ENCODE measurements at regions not wholly inside any gene's neighbourhood (a gene's known extent, or its start where the extent isn't known, plus 50 kb on each side); places are given as distances from the start of the nearest gene placed in this dataset.
A peak's percentile ranks its signal among the peaks of the same experiment; 100 is the strongest.
"Not testable (repeated sequence)": the region's sequence is repeated elsewhere in the genome, so short reads cannot be mapped to it uniquely, and the experiment has no call there.

- TF ChIP-seq POLR2AphosphoS5 (IDR thresholded peaks at IDR 0.05): peak in 1 of 4 donors; percentile 35
- H3K36me3 ChIP-seq; H3K27me3 ChIP-seq; H3K9me3 ChIP-seq; intact Hi-C loops (cut with DNase I); H3K4me1 ChIP-seq; H3K4me3 ChIP-seq: not testable (repeated sequence)
- DNase-seq: peak; percentile 89
- WGBS, 2 donors: 60 to 67% methylated on average over 4 to 7 of the region's 7 CpGs
- peak overlapping the region in 3 of 4 donors; percentile 42 to 53 (median 50) for H3K27ac ChIP-seq
Observed at GRCh38 chr12:131268123-131268522, 314.4 kb downstream of the ADGRD1 start.

- H3K36me3 ChIP-seq, H3K9me3 ChIP-seq: not testable (repeated sequence)
Observed at GRCh38 chr12:131268571-131268970, 314.9 kb downstream of the ADGRD1 start.

GRCh38 chr12:131269551-131269950 is 315.8 kb downstream of the ADGRD1 start:
- no peak for TF ChIP-seq EP300 (IDR thresholded peaks at IDR 0.05)
- TF ChIP-seq, protein P1, sequence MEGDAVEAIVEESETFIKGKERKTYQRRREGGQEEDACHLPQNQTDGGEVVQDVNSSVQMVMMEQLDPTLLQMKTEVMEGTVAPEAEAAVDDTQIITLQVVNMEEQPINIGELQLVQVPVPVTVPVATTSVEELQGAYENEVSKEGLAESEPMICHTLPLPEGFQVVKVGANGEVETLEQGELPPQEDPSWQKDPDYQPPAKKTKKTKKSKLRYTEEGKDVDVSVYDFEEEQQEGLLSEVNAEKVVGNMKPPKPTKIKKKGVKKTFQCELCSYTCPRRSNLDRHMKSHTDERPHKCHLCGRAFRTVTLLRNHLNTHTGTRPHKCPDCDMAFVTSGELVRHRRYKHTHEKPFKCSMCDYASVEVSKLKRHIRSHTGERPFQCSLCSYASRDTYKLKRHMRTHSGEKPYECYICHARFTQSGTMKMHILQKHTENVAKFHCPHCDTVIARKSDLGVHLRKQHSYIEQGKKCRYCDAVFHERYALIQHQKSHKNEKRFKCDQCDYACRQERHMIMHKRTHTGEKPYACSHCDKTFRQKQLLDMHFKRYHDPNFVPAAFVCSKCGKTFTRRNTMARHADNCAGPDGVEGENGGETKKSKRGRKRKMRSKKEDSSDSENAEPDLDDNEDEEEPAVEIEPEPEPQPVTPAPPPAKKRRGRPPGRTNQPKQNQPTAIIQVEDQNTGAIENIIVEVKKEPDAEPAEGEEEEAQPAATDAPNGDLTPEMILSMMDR (IDR thresholded peaks at IDR 0.05): no peak

More at GRCh38 chr12:131268571-131268970, 314.9 kb downstream of the ADGRD1 start:
- DNase-seq; intact Hi-C loops (cut with DNase I); H3K4me1 ChIP-seq; H3K4me3 ChIP-seq; H3K27me3 ChIP-seq: not testable (repeated sequence)
- H3K27ac ChIP-seq: peak overlapping the region in 1 of 4 donors; percentile 42
- 75 to 85% methylated on average over 3 to 4 of the region's 4 CpGs for WGBS, 2 donors

GRCh38 chr12:131269977-131270376 is 316.3 kb downstream of the ADGRD1 start:
- H3K27me3 ChIP-seq; H3K27ac ChIP-seq; DNase-seq; H3K9me3 ChIP-seq; intact Hi-C loops (cut with DNase I); H3K4me3 ChIP-seq; H3K4me1 ChIP-seq; H3K36me3 ChIP-seq: not testable (repeated sequence)
- 90% methylated on average over 4 of the region's 4 CpGs for WGBS, 2 donors

More at GRCh38 chr12:131269551-131269950, 315.8 kb downstream of the ADGRD1 start:
- Histone ChIP-seq H3K36me3 (no peaks in the 10 kb centered on the region), H3K4me3 (no peak overlapping the region), H3K27ac (no peak overlapping the region), H3K27me3 (no peaks in the 10 kb centered on the region), H3K4me1 (peaks cover 0 to 6% (median 3%) of the 10 kb centered on the region in 4 donors), H3K9me3 (no peaks in the 10 kb centered on the region)
- intact Hi-C loops (cut with DNase I): no loop called here
- WGBS, 2 donors: 83 to 94% methylated on average over 4 of the region's 4 CpGs
- no peak for DNase-seq

DNA sequence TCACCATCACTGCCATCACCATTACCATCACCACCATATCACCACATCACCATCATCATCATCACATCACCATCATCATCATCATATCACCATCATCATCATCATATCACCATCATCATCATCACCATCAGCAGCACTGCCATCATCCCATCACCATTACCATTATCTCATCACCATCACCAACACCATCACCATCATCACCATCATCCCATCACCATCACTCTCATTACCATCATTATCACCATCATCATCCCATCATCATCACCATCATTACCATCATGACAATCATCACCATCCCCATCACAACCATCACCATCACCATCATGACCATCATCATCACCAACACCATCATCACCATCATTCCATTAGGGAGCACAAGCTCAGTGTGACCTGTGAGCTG is 318.0 kb downstream of the ADGRD1 start:
- Histone ChIP-seq H3K27ac (no peak overlapping the region), H3K4me3 (no peak overlapping the region), H3K27me3 (no peaks in the 10 kb centered on the region), H3K4me1 (peaks cover 0 to 6% (median 3%) of the 10 kb centered on the region in 4 donors), H3K36me3 (no peaks in the 10 kb centered on the region), H3K9me3 (no peaks in the 10 kb centered on the region)
- no peak for DNase-seq
- intact Hi-C loops (cut with DNase I): no loop called here
- TF ChIP-seq POLR2AphosphoS5 (IDR thresholded peaks at IDR 0.05) (no peak), POLR2A (IDR thresholded peaks at IDR 0.05) (no peak), EP300 (IDR thresholded peaks at IDR 0.05) (no peak)
- TF ChIP-seq, protein P1 (IDR thresholded peaks at IDR 0.05): no peak

DNA sequence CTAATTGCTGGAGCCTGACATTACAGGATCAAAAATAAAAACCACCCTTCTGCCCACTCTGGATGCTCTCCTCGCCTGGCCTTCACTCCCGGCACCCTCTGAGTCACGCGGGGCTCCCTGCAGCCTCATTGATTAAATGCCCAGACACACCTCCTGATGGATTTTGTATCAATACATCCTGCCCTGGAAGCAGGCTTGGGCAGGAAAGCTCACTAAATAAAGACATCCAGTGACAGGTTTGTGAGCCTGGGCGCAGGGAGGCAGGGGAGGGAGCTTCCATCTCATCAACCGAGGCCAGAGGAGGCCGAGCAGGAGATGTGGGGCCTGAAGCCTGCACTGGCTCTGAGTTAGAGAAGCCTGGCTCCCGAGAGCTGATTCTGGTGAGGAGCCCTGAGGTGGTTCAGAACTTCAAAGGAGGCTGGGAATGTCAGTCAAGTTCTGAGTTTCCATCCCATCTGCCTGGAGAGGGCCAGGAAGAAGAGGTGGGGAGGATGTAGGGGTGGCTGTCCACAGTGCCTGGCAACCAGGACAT is 318.6 kb downstream of the ADGRD1 start:
- WGBS, 2 donors: 91 to 93% methylated on average over 8 of the region's 8 CpGs
- intact Hi-C loops (cut with DNase I); H3K27me3 ChIP-seq; DNase-seq; H3K9me3 ChIP-seq; H3K36me3 ChIP-seq; H3K4me1 ChIP-seq; H3K4me3 ChIP-seq; H3K27ac ChIP-seq: not testable (repeated sequence)

GRCh38 chr12:131273291-131273845 is 319.7 kb downstream of the ADGRD1 start:
- Histone ChIP-seq H3K4me3 (no peak overlapping the region), H3K9me3 (no peaks in the 10 kb centered on the region), H3K27me3 (no peaks in the 10 kb centered on the region), H3K27ac (no peak overlapping the region), H3K4me1 (no peaks in the 10 kb centered on the region), H3K36me3 (no peaks in the 10 kb centered on the region)
- TF ChIP-seq POLR2A (IDR thresholded peaks at IDR 0.05) (no peak), EP300 (IDR thresholded peaks at IDR 0.05) (no peak), POLR2AphosphoS5 (IDR thresholded peaks at IDR 0.05) (no peak)
- TF ChIP-seq, protein P1 (IDR thresholded peaks at IDR 0.05): no peak
- DNase-seq: no peak
- intact Hi-C loops (cut with DNase I): no loop called here
- WGBS, 2 donors: 49 to 83% methylated on average over 11 of the region's 11 CpGs
